ENCODE measurements at regions not wholly inside any gene's neighbourhood (a gene's known extent, or its start where the extent isn't known, plus 50 kb on each side); places are given as distances from the start of the nearest gene placed in this dataset.

DNA sequence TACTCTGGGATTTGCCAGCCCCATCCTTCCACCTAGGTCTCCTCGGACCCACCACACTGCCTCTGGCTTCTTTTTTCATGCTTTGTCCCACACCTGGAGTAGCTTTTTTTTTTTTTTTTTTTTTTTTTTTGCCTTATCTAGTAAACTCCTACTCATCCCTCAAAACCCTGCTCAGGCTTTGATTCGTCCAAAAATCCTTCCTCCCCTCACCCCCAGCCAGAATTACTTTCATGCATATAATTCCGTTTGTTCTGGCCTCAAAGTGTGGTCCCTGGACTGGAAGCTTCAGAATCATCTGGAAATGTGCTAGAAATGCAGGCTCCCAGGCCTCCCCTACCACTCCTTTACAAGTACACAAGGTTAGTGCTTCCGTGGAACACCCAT is 320.1 kb downstream of the PTTG2 start:
- BruUV-seq (replicated peaks) = no TSS peak
- Histone ChIP-seq H3K36me3 (replicated peaks in 1 of 2; ENCODE audit: control insufficient read depth in 1 of 2, insufficient read depth in 2 of 2, low read length in 2 of 2) (no peaks in the 10 kb centered on the region), H3K4me3 (replicated peaks in 1 of 3; ENCODE audit: insufficient read depth in 1 of 3, low read depth in 2 of 3, low read length in 3 of 3) (no peak overlapping the region), H3K27me3 (ENCODE audit: control insufficient read depth in 1 of 2, insufficient read depth in 2 of 2, low read length in 2 of 2) (no peaks in the 10 kb centered on the region; a peak in 2 of 5 replicates), H3K9ac (ENCODE audit: insufficient read depth, low read depth, low read length) (no peak overlapping the region), H3K9me3 (ENCODE audit: low read length) (no peaks in the 10 kb centered on the region), H3K79me2 (ENCODE audit: insufficient read depth, low read length) (no peaks in the 10 kb centered on the region), H3K4me1 (ENCODE audit: insufficient read depth, low read length) (peaks cover 30% of the 10 kb centered on the region), H3K27ac (ENCODE audit: extremely low read length, insufficient read depth, low read length) (no peak overlapping the region), H3K4me2 (ENCODE audit: low read depth, low read length) (peak overlapping the region; percentile 62; the same call in 1 of the 2 replicates), H2AFZ (ENCODE audit: low read length) (no peak overlapping the region), H4K20me1 (ENCODE audit: insufficient read depth, low read length) (no peaks in the 10 kb centered on the region)
- ChIA-PET CTCF (ENCODE audit: low intra/inter-chr PET ratio, low total read pairs) (no interaction called here), POLR2A (no interaction called here)
- TF ChIP-seq, protein P1, sequence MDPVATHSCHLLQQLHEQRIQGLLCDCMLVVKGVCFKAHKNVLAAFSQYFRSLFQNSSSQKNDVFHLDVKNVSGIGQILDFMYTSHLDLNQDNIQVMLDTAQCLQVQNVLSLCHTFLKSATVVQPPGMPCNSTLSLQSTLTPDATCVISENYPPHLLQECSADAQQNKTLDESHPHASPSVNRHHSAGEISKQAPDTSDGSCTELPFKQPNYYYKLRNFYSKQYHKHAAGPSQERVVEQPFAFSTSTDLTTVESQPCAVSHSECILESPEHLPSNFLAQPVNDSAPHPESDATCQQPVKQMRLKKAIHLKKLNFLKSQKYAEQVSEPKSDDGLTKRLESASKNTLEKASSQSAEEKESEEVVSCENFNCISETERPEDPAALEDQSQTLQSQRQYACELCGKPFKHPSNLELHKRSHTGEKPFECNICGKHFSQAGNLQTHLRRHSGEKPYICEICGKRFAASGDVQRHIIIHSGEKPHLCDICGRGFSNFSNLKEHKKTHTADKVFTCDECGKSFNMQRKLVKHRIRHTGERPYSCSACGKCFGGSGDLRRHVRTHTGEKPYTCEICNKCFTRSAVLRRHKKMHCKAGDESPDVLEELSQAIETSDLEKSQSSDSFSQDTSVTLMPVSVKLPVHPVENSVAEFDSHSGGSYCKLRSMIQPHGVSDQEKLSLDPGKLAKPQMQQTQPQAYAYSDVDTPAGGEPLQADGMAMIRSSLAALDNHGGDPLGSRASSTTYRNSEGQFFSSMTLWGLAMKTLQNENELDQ (CRISPR knock-in tag; IDR thresholded peaks at IDR 0.05; ENCODE audit: borderline replicate concordance) = no peak
- TF ChIP-seq, protein P2, sequence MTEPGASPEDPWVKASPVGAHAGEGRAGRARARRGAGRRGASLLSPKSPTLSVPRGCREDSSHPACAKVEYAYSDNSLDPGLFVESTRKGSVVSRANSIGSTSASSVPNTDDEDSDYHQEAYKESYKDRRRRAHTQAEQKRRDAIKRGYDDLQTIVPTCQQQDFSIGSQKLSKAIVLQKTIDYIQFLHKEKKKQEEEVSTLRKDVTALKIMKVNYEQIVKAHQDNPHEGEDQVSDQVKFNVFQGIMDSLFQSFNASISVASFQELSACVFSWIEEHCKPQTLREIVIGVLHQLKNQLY (CRISPR knock-in tag; IDR thresholded peaks at IDR 0.05) = no peak
- TF ChIP-seq ZNF441 (CRISPR knock-in tag; IDR thresholded peaks at IDR 0.05; ENCODE audit: borderline replicate concordance) (no peak), KAT7 (CRISPR knock-in tag; IDR thresholded peaks at IDR 0.05; ENCODE audit: borderline replicate concordance) (no peak), ZNF747 (CRISPR knock-in tag; IDR thresholded peaks at IDR 0.05; ENCODE audit: borderline replicate concordance) (no peak), ZNF782 (CRISPR knock-in tag; IDR thresholded peaks at IDR 0.05; ENCODE audit: borderline replicate concordance) (no peak), ZNF101 (CRISPR knock-in tag; IDR thresholded peaks at IDR 0.05; ENCODE audit: borderline replicate concordance, low read depth) (no peak), GPN1 (CRISPR knock-in tag; IDR thresholded peaks at IDR 0.05; ENCODE audit: borderline replicate concordance) (no peak), PHF20 (CRISPR knock-in tag; IDR thresholded peaks at IDR 0.05) (no peak), ZNF713 (CRISPR knock-in tag; IDR thresholded peaks at IDR 0.05) (no peak)
- 15% methylated on average over 4 of the region's 4 CpGs for WGBS (ENCODE audit: low lambda C conversion rate)
- FAIRE-seq (no peak), DNase-seq (ENCODE audit: low spot score) (no peak), ATAC-seq (no peak)
- in situ Hi-C loops (cut with HindIII; ENCODE audit: extremely low pct_ligation_motif_present, low pct_unique_long_range_greater_than_20kb) (no loop called here), intact Hi-C loops (cut with micrococcal nuclease; ENCODE audit: unreplicated experiment) (no loop called here)
